ENCODE measurements at regions not wholly inside any gene's neighbourhood (a gene's known extent, or its start where the extent isn't known, plus 50 kb on each side); places are given as distances from the start of the nearest gene placed in this dataset.

DNA sequence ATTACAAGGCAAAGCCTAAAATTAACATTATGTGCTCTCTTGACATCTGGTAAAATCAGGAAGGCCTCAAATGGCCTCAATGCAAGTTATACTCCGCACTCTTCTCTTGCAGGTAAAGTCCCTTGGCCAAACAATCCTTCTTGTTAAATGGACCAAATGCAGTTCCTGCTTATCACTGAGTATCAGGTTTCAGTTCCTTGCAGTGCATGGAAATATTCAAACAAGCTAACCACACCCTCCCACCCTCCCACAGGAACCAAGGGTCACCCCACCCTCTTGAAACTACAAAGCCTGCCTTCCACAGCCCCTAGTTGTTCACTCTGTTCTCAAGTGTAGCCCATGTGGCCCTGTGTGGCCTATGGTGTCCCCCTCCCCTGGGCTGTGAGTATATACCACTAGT, 171.9 kb upstream of the CADPS start:
- DNase-seq (ENCODE audit: insufficient read length, low spot score, missing footprints) = no peak
- Histone ChIP-seq H3K79me2 (ENCODE audit: insufficient read depth, low read length) (no peaks in the 10 kb centered on the region), H2AFZ (ENCODE audit: low read length) (no peak overlapping the region), H4K20me1 (ENCODE audit: insufficient read depth, low read length) (no peaks in the 10 kb centered on the region), H3K27ac (ENCODE audit: low read depth, low read length) (no peak overlapping the region), H3K9me3 (ENCODE audit: low read depth, low read length) (no peaks in the 10 kb centered on the region), H3K4me2 (ENCODE audit: insufficient read depth, low read length) (no peak overlapping the region), H3K4me1 (ENCODE audit: insufficient read depth, low read length) (no peaks in the 10 kb centered on the region), H3K27me3 (ENCODE audit: insufficient read depth, low read length) (no peaks in the 10 kb centered on the region), H3K4me3 (ENCODE audit: insufficient read depth, low read length) (no peak overlapping the region), H3K36me3 (ENCODE audit: insufficient read depth, low read length) (no peaks in the 10 kb centered on the region)
- TF ChIP-seq CTCF (IDR thresholded peaks at IDR 0.05; ENCODE audit: extremely low read depth, low read depth, low read length) = no peak

DNA sequence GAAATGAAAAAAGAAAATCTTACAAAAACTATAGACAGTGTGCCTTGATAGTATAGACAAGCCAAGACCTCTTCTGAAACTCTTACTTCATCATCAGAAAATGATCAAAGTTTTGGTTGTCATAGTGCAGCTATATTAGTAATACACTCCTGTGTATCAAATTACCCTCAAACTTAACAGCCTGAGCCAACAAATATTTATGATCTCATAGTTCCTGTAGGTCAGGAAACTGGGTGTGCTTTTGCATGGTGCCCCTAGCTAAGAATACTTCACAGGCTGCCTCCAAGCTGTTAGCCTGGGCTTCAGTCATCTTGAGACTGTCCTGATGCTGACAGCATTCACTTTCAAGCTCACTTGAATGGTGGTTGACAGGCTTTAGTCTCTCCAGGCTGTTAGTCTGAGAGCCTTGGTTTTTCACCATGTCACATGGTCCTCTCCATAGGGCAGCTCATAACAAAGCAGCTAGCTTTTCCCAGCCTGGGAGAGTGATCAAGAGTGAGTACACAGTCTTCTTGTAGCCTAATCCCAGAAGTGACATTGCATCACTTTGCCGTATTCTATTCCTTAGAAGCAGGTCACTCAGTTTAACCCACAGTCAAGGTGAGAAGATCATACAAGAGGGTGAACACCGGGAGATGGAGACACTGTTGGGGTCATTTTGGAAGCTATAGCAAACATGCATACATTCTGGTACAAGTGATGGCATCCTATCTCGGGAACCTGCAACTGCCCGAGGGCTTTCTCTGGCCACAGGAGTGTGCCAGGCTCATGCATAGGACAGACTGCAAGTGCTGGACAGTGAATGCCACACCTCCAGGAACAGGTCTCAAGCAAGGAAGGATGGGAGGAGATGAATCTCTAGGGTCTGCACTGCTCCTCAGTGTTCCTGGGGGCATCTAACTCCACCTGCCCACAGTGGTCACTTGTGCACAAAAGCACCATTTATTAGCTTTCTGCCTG, 173.4 kb upstream of the CADPS start:
- Histone ChIP-seq H4K20me1 (ENCODE audit: insufficient read depth, low read length) (no peaks in the 10 kb centered on the region), H3K36me3 (ENCODE audit: insufficient read depth, low read length) (no peaks in the 10 kb centered on the region), H2AFZ (ENCODE audit: low read length) (no peak overlapping the region), H3K27ac (ENCODE audit: low read depth, low read length) (no peak overlapping the region), H3K79me2 (ENCODE audit: insufficient read depth, low read length) (no peaks in the 10 kb centered on the region), H3K4me2 (ENCODE audit: insufficient read depth, low read length) (no peak overlapping the region), H3K9me3 (ENCODE audit: low read depth, low read length) (no peaks in the 10 kb centered on the region), H3K4me1 (ENCODE audit: insufficient read depth, low read length) (no peaks in the 10 kb centered on the region), H3K27me3 (ENCODE audit: insufficient read depth, low read length) (no peaks in the 10 kb centered on the region), H3K4me3 (ENCODE audit: insufficient read depth, low read length) (no peak overlapping the region)
- no peak for TF ChIP-seq CTCF (IDR thresholded peaks at IDR 0.05; ENCODE audit: extremely low read depth, low read depth, low read length)
- DNase-seq (ENCODE audit: insufficient read length, low spot score, missing footprints) = no peak

DNA sequence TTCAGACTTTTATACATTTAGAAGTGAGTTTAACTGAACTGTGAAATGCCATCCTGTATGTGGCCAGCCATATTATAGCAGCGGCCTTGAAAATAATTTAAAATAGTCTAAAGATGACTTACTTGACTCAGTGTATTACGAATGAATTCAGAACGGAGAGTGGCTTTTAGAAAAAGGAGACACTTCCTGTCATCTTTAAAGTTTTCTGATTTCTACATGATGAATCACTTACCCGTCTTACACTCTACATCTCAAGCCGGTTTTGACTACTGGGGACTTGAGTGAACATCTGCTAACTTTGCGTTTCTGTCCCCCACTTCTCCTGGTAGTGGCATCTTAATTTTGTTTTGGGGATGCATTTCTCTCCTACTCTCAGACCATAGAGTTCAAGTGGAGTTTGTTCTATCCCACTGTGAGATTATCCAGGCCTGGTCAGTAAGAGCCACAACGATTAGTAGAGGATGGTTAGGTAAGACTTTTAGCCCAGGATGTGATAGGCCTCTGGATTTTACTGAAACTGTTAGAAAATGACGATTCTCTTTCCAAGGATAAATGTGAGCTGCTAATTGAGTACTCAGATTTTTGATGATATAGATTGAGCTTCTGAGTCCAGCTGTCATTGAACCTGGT, 175.4 kb upstream of the CADPS start:
- TF ChIP-seq CTCF (IDR thresholded peaks at IDR 0.05; ENCODE audit: extremely low read depth, low read depth, low read length) = no peak
- no peaks in the 10 kb centered on the region for H3K27me3 ChIP-seq (ENCODE audit: insufficient read depth, low read length)
- DNase-seq (ENCODE audit: insufficient read length, low spot score, missing footprints) = no peak
- H3K79me2 ChIP-seq (ENCODE audit: insufficient read depth, low read length) = no peaks in the 10 kb centered on the region
- no peaks in the 10 kb centered on the region for H4K20me1 ChIP-seq (ENCODE audit: insufficient read depth, low read length)
- H3K36me3 ChIP-seq (ENCODE audit: insufficient read depth, low read length) = no peaks in the 10 kb centered on the region
- no peak overlapping the region for H2AFZ ChIP-seq (ENCODE audit: low read length)
- no peak overlapping the region for H3K4me3 ChIP-seq (ENCODE audit: insufficient read depth, low read length)
- H3K9me3 ChIP-seq (ENCODE audit: low read depth, low read length) = no peaks in the 10 kb centered on the region
- H3K27ac ChIP-seq (ENCODE audit: low read depth, low read length) = no peak overlapping the region
- H3K4me2 ChIP-seq (ENCODE audit: insufficient read depth, low read length) = no peak overlapping the region
- no peaks in the 10 kb centered on the region for H3K4me1 ChIP-seq (ENCODE audit: insufficient read depth, low read length)

DNA sequence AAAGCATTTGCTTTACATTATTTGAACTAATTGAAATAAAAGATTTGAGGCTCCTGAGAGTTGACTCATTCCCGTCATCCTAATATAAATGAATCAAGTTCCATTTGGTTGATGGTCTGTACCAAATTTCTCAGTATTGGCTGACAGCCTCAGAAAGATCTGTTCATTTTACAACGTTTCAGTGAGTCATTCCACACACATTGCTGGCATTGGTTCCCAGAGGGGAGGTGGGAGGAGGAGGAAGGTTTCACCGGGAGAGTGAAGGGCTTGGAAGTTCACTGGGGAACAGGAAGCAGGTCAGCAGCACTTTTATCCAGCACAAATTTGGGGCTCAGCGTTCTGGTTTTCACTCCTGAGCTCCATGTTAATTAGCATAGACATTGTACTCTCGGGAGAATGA, 176.7 kb upstream of the CADPS start:
- no peaks in the 10 kb centered on the region for H3K9me3 ChIP-seq (ENCODE audit: low read depth, low read length)
- no peaks in the 10 kb centered on the region for H3K27me3 ChIP-seq (ENCODE audit: insufficient read depth, low read length)
- H3K4me3 ChIP-seq (ENCODE audit: insufficient read depth, low read length) = no peak overlapping the region
- TF ChIP-seq CTCF (IDR thresholded peaks at IDR 0.05; ENCODE audit: extremely low read depth, low read depth, low read length) = no peak
- no peaks in the 10 kb centered on the region for H4K20me1 ChIP-seq (ENCODE audit: insufficient read depth, low read length)
- DNase-seq (ENCODE audit: insufficient read length, low spot score, missing footprints) = peak; percentile 38
- H3K4me1 ChIP-seq (ENCODE audit: insufficient read depth, low read length) = no peaks in the 10 kb centered on the region
- no peak overlapping the region for H3K27ac ChIP-seq (ENCODE audit: low read depth, low read length)
- peak overlapping the region; percentile 43 for H3K4me2 ChIP-seq (ENCODE audit: insufficient read depth, low read length)
- H3K36me3 ChIP-seq (ENCODE audit: insufficient read depth, low read length) = no peaks in the 10 kb centered on the region
- H3K79me2 ChIP-seq (ENCODE audit: insufficient read depth, low read length) = no peaks in the 10 kb centered on the region
- peak overlapping the region; percentile 51 for H2AFZ ChIP-seq (ENCODE audit: low read length)
